ENCODE measurements at regions not wholly inside any gene's neighbourhood (a gene's known extent, or its start where the extent isn't known, plus 50 kb on each side); places are given as distances from the start of the nearest gene placed in this dataset.
"Not testable (repeated sequence)": the region's sequence is repeated elsewhere in the genome, so short reads cannot be mapped to it uniquely, and the experiment has no call there.

- no peak for DNase-seq (ENCODE audit: low spot score)
Observed at GRCh38 chr16:61181982-61182381, 854.3 kb downstream of the CDH8 start.

- no peak for DNase-seq (ENCODE audit: low spot score)
Observed at GRCh38 chr16:61179561-61179960, 856.7 kb downstream of the CDH8 start.

- DNase-seq (ENCODE audit: low spot score) = no peak
Observed at GRCh38 chr16:61165797-61166196, 870.4 kb downstream of the CDH8 start.

GRCh38 chr16:61150351-61150750 is 885.9 kb downstream of the CDH8 start:
- no peak for DNase-seq (ENCODE audit: low spot score)

- no peak for DNase-seq (ENCODE audit: low spot score)
Observed at GRCh38 chr16:61149709-61150108, 886.5 kb downstream of the CDH8 start.

- no peak for DNase-seq (ENCODE audit: low spot score)
Observed at GRCh38 chr16:61148930-61149329, 887.3 kb downstream of the CDH8 start.

- DNase-seq (ENCODE audit: low spot score) = no peak
Observed at GRCh38 chr16:61146429-61146828, 889.8 kb downstream of the CDH8 start.

GRCh38 chr16:61131447-61131846 is 904.8 kb downstream of the CDH8 start:
- DNase-seq (ENCODE audit: low spot score) = no peak

GRCh38 chr16:61128545-61129323 is 907.5 kb downstream of the CDH8 start:
- DNase-seq (ENCODE audit: low spot score) = no peak

GRCh38 chr16:61105544-61105943 is 930.7 kb downstream of the CDH8 start:
- DNase-seq (ENCODE audit: low spot score) = no peak

- DNase-seq (ENCODE audit: low spot score) = no peak
Observed at GRCh38 chr16:61098505-61098904, 937.7 kb downstream of the CDH8 start.

- DNase-seq (ENCODE audit: low spot score) = not testable (repeated sequence)
Observed at GRCh38 chr16:61091300-61091699, 944.9 kb downstream of the CDH8 start.

GRCh38 chr16:61083711-61084110 is 952.5 kb downstream of the CDH8 start:
- DNase-seq (ENCODE audit: low spot score) = no peak

- DNase-seq (ENCODE audit: low spot score) = no peak
Observed at GRCh38 chr16:61074324-61074723, 961.9 kb downstream of the CDH8 start.

- no peak for DNase-seq (ENCODE audit: low spot score)
Observed at GRCh38 chr16:61057635-61058034, 978.6 kb downstream of the CDH8 start.

GRCh38 chr16:61050547-61050946 is 985.7 kb downstream of the CDH8 start:
- no peak for DNase-seq (ENCODE audit: low spot score)

GRCh38 chr16:61045931-61046330 is 990.3 kb downstream of the CDH8 start:
- no peak for DNase-seq (ENCODE audit: low spot score)

GRCh38 chr16:61042737-61043136 is 993.5 kb downstream of the CDH8 start:
- no peak for DNase-seq (ENCODE audit: low spot score)

GRCh38 chr16:61030616-61031015 is 1005.6 kb downstream of the CDH8 start:
- no peak for DNase-seq (ENCODE audit: low spot score)

- no peak for DNase-seq (ENCODE audit: low spot score)
Observed at GRCh38 chr16:61024180-61024900, 1011.9 kb downstream of the CDH8 start.

GRCh38 chr16:61014869-61015268 is 1021.4 kb downstream of the CDH8 start:
- DNase-seq (ENCODE audit: low spot score) = no peak

GRCh38 chr16:61007694-61008093 is 1028.5 kb downstream of the CDH8 start:
- no peak for DNase-seq (ENCODE audit: low spot score)

- DNase-seq (ENCODE audit: low spot score) = no peak
Observed at GRCh38 chr16:61005952-61006351, 1030.3 kb downstream of the CDH8 start.
